Fibroblast of lung (primary cell): ENCODE measurements at regions not wholly inside any gene's neighbourhood (a gene's known extent, or its start where the extent isn't known, plus 50 kb on each side); places are given as distances from the start of the nearest gene placed in this dataset.

ENCODE experiments used
- CTCF ChIP-seq, 2 donors: IDR thresholded peaks in 1 of 2; conservative IDR thresholded peaks in 1 of 2; 1 replicate in 1 of 2; 2 replicates in 1 of 2; pipeline ENCODE4 v1.5.1; 2011 to 2012; ENCODE audit warnings: low read length in 2 of 2, control low read depth in 1 of 2, inconsistent platforms in 1 of 2, low read depth in 1 of 2, mild to moderate bottlenecking in 1 of 2
- EZH2 ChIP-seq: IDR thresholded peaks from 2 replicates; pipeline ENCODE4 v1.5.1; 2012; ENCODE audit warnings: low read length, control low read depth, mild to moderate bottlenecking; ENCODE audit errors: missing control alignments

- TF ChIP-seq EZH2: no peak
- no peak for TF ChIP-seq CTCF (conservative IDR thresholded peaks at IDR 0.05 in 1 of 2, IDR thresholded peaks at IDR 0.05 in 1 of 2; ENCODE audit: low read depth in 1 of 2, low read length in 2 of 2)
Measured at GRCh38 chr20:47927944-47928343, 142.7 kb upstream of the SULF2 start.
